GM12878 (cell line): ENCODE measurements at regions not wholly inside any gene's neighbourhood (a gene's known extent, or its start where the extent isn't known, plus 50 kb on each side); places are given as distances from the start of the nearest gene placed in this dataset.

Experiments used
- ATAC-seq: fragments of 200-7000 bp; cut with Tn5 transposase; 3 replicates; pipeline ENCODE4 v1.9.1; 2020; ENCODE audit warnings: mild to moderate bottlenecking, moderate library complexity
- BruUV-seq: library from RNA; stranded (reverse); fragments of 400-500 nt; replicated peaks from 2 replicates; lab custom pipeline; 2021; lab: Mats Ljungman, UMichigan
- CTCF ChIA-PET: fragments of 300-600 bp; sonication (Branson Sonifier 250); formaldehyde crosslinking; extraction: SDS; loops from one replicate; lab custom pipeline; 2021; ENCODE audit warnings: inconsistent platforms; lab: Yijun Ruan, JAX
- POLR2A ChIA-PET: fragments of 350-600 bp; formaldehyde crosslinking; extraction: SDS; loops from one replicate; lab custom pipeline; 2021; ENCODE audit warnings: inconsistent platforms; lab: Charles Lee
- RAD21 ChIA-PET: fragments of 300-600 bp; sonication (Branson Sonifier 250); formaldehyde crosslinking; loops from one replicate; lab custom pipeline; 2023; ENCODE audit warnings: antibody characterized with exemption; ENCODE audit not compliant: unreplicated experiment; lab: Charles Lee
- SMC1A ChIA-PET: fragments of 300-600 bp; sonication (Branson Sonifier 250); formaldehyde crosslinking; loops from one replicate; lab custom pipeline; 2023; ENCODE audit not compliant: unreplicated experiment, uncharacterized antibody; lab: Charles Lee
- DNase-seq: peaks from one replicate; pipeline ENCODE4 v3.0.0-alpha.2; 2011; ENCODE audit warnings: low read depth, low spot score
- FAIRE-seq: peaks from 3 replicates; lab custom pipeline; 2011; peaks lifted over from hg19 to GRCh38; lab: Jason Lieb, UNC
- H2AFZ ChIP-seq: 2 replicates; pipeline ENCODE4 v1.6.0; 2011; ENCODE audit warnings: low read depth, low read length, control low read depth; ENCODE audit not compliant: control insufficient read depth
- H3K27ac ChIP-seq: 2 replicates; pipeline ENCODE4 v1.5.1; 2011; ENCODE audit warnings: control low read depth; ENCODE audit not compliant: control insufficient read depth, insufficient read depth
- H3K27me3 ChIP-seq, 2 experiments: replicated peaks in 1 of 2; 2 replicates each; pipeline versions ENCODE4 v1.6.0 to v1.6.1; 2011; ENCODE audit warnings: low read length in 1 of 2; ENCODE audit not compliant: control insufficient read depth in 2 of 2, insufficient read depth in 2 of 2
- H3K36me3 ChIP-seq, 2 experiments: 2 replicates each; pipeline ENCODE4 v1.5.1; 2011; ENCODE audit warnings: low read length in 1 of 2; ENCODE audit not compliant: control insufficient read depth in 2 of 2, insufficient read depth in 2 of 2
- H3K4me1 ChIP-seq: 2 replicates; pipeline ENCODE4 v1.6.1; 2011; ENCODE audit warnings: mild to moderate bottlenecking, low read length, moderate library complexity, mixed read lengths; ENCODE audit not compliant: control insufficient read depth, insufficient read depth
- H3K4me2 ChIP-seq: 2 replicates; pipeline ENCODE4 v1.6.0; 2011; ENCODE audit warnings: control low read depth; ENCODE audit not compliant: control insufficient read depth, insufficient read depth
- H3K4me3 ChIP-seq: fragments of 200-600 bp; sonication (generic); 2 replicates; pipeline ENCODE4 v1.5.1; 2016
- H3K79me2 ChIP-seq: 2 replicates; pipeline ENCODE4 v1.6.0; 2011; ENCODE audit warnings: low read length; ENCODE audit not compliant: control insufficient read depth, insufficient read depth
- H3K9ac ChIP-seq: 2 replicates; pipeline ENCODE4 v1.8.0; 2011; ENCODE audit warnings: low read length, control low read depth, mixed read lengths; ENCODE audit not compliant: control insufficient read depth, insufficient read depth
- H3K9me3 ChIP-seq: replicated peaks from 3 replicates; pipeline ENCODE4 v1.5.1; 2011; ENCODE audit warnings: mild to moderate bottlenecking, low read length; ENCODE audit not compliant: control insufficient read depth, insufficient read depth
- H4K20me1 ChIP-seq: 2 replicates; pipeline ENCODE4 v1.6.0; 2011; ENCODE audit not compliant: control insufficient read depth, insufficient read depth
- BCL3 ChIP-seq: IDR thresholded peaks from 2 replicates; pipeline ENCODE4 v1.6.1; 2011; ENCODE audit warnings: borderline replicate concordance, low read depth, mild to moderate bottlenecking, moderate library complexity, low read length; ENCODE audit not compliant: insufficient read depth, poor library complexity, severe bottlenecking
- CTCF ChIP-seq, 3 experiments: IDR thresholded peaks in 2 of 3; conservative IDR thresholded peaks in 1 of 3; 2 replicates each; pipeline ENCODE4 v1.5.1; 2011; ENCODE audit warnings: low read depth in 3 of 3, low read length in 3 of 3, mild to moderate bottlenecking in 3 of 3, control low read depth in 2 of 3, moderate library complexity in 2 of 3, inconsistent platforms in 1 of 3, mixed read lengths in 1 of 3; ENCODE audit not compliant: control insufficient read depth in 2 of 3, insufficient read depth in 1 of 3; ENCODE audit errors: extremely low read depth in 1 of 3
- SUZ12 ChIP-seq: fragments of 200-600 bp; sonication (generic); IDR thresholded peaks from one replicate; pipeline ENCODE4 v1.6.1; 2018; ENCODE audit warnings: antibody characterized with exemption, mild to moderate bottlenecking; ENCODE audit not compliant: unreplicated experiment
- WRNIP1 ChIP-seq: IDR thresholded peaks from 2 replicates; pipeline ENCODE4 v1.6.1; 2011; ENCODE audit warnings: low read depth, low read length, improper control_type of control experiment, borderline replicate concordance
- WGBS: methylation state at CpG from one replicate; pipeline ENCODE4 v1.1.6; 2016; ENCODE audit warnings: low lambda C conversion rate; ENCODE audit not compliant: insufficient replicate concordance, insufficient coverage; ENCODE audit errors: missing lambda C conversion rate; 5-methylcytosine and 5-hydroxymethylcytosine counted together
- in situ Hi-C: fragments of 300-500 bp; cut with MboI; formaldehyde crosslinking; loops from 9 replicates; pipeline ENCODE4 v1.14.3; 2018; ENCODE audit warnings: mixed read lengths
- intact Hi-C: fragments of 100-400 bp; cut with micrococcal nuclease; formaldehyde crosslinking; loops from one replicate; pipeline ENCODE4 v1.14.2; 2022; ENCODE audit not compliant: unreplicated experiment

- no peaks in the 10 kb centered on the region for H3K27me3 ChIP-seq
- H3K27ac ChIP-seq, result no peak overlapping the region
- H3K36me3 ChIP-seq, result no peaks in the 10 kb centered on the region
- H3K4me1 ChIP-seq, result no peaks in the 10 kb centered on the region
- no peak for FAIRE-seq
- H3K9ac ChIP-seq, result no peak overlapping the region
- no peak overlapping the region for H2AFZ ChIP-seq
- WGBS, result 46% methylated on average over 6 of the region's 6 CpGs
- H4K20me1 ChIP-seq, result no peaks in the 10 kb centered on the region
- ATAC-seq, result no peak
- in situ Hi-C loops (no loop called here), intact Hi-C loops (no loop called here)
- no peak overlapping the region for H3K4me2 ChIP-seq
- H3K9me3 ChIP-seq, result no peaks in the 10 kb centered on the region
- RAD21 ChIA-PET, result no interaction called here
- POLR2A ChIA-PET, result no interaction called here
- peak; percentile 44 for TF ChIP-seq BCL3
- no peak for TF ChIP-seq SUZ12
- H3K79me2 ChIP-seq, result no peaks in the 10 kb centered on the region
- BruUV-seq, result no TSS peak
- no peak overlapping the region for H3K4me3 ChIP-seq
- no peak for DNase-seq
- CTCF ChIA-PET, result no interaction called here
- SMC1A ChIA-PET, result no interaction called here
Observed at GRCh38 chr5:38110130-38110529, 148.2 kb upstream of the EGFLAM start.

GRCh38 chr5:38107096-38107495 is 151.3 kb upstream of the EGFLAM start:
- Histone ChIP-seq H3K79me2 (no peaks in the 10 kb centered on the region), H2AFZ (no peak overlapping the region), H3K9ac (no peak overlapping the region), H3K9me3 (no peaks in the 10 kb centered on the region), H4K20me1 (no peaks in the 10 kb centered on the region), H3K27me3 (no peaks in the 10 kb centered on the region), H3K4me3 (no peak overlapping the region), H3K36me3 (no peaks in the 10 kb centered on the region)
- DNase-seq, result no peak
- no TSS peak for BruUV-seq
- ChIA-PET CTCF (interaction anchor here (1.7 kb wide), 1 partner anchor 85 kb away, joined by 4 read pairs; no protein-coding TSS in a partner anchor), RAD21 (no interaction called here), SMC1A (interaction anchor here (1.2 kb wide), 1 partner anchor 10 kb away, joined by 3 read pairs; no protein-coding TSS in a partner anchor), POLR2A (no interaction called here)
- in situ Hi-C loops (no loop called here), intact Hi-C loops (no loop called here)
- no peak for TF ChIP-seq WRNIP1
- no peak for TF ChIP-seq CTCF (IDR thresholded peaks at IDR 0.05 in 2 of 3, conservative IDR thresholded peaks at IDR 0.05 in 1 of 3; ENCODE audit: control insufficient read depth in 2 of 3, extremely low read depth in 1 of 3, insufficient read depth in 1 of 3, low read depth in 3 of 3, low read length in 3 of 3)
- TF ChIP-seq, all 136 proteins: peak for 0
- no peaks in the 10 kb centered on the region for H3K4me1 ChIP-seq
- no peak overlapping the region for H3K4me2 ChIP-seq
- 15% methylated on average over 6 of the region's 6 CpGs for WGBS
- no peak for FAIRE-seq
- no peak for ATAC-seq
- H3K27ac ChIP-seq, result no peak overlapping the region
